A549 (cell line): ENCODE measurements at regions not wholly inside any gene's neighbourhood (a gene's known extent, or its start where the extent isn't known, plus 50 kb on each side); places are given as distances from the start of the nearest gene placed in this dataset.

Experiments
- ATAC-seq, 2 experiments: fragments of 200-7000 bp in 1 of 2; fragments of >200 bp in 1 of 2; cut with Nextera tagmentation in 1 of 2; cut with Tn5 transposase in 1 of 2; 3 replicates each; pipeline versions ENCODE4 v1.8.0 to v1.9.1; 2018 to 2020; ENCODE audit warnings: mild to moderate bottlenecking in 1 of 2, moderate library complexity in 1 of 2
- CTCF ChIA-PET: fragments of 300-600 bp; sonication (Branson Sonifier 250); formaldehyde crosslinking; extraction: SDS; loops from one replicate; lab custom pipeline; 2021; ENCODE audit warnings: antibody characterized with exemption, inconsistent platforms; lab: Yijun Ruan, JAX
- POLR2A ChIA-PET: fragments of 350-600 bp; formaldehyde crosslinking; extraction: SDS; loops from one replicate; lab custom pipeline; 2021; ENCODE audit warnings: antibody characterized with exemption, inconsistent platforms; lab: Yijun Ruan, JAX
- DNase-seq, 2 experiments: peaks; one replicate each; pipeline versions ENCODE4 v3.0.0 to v3.0.0-alpha.2; 2011 to 2016; ENCODE audit warnings: low read depth in 1 of 2, low spot score in 1 of 2
- FAIRE-seq: peaks from 2 replicates; lab custom pipeline; 2011; peaks lifted over from hg19 to GRCh38; lab: Jason Lieb, UNC
- H3K27ac ChIP-seq, 2 experiments: fragments of >200 bp; sonication (Bioruptor Twin); formaldehyde crosslinking; 3 replicates each; pipeline ENCODE4 v1.5.1; 2016 to 2017
- H3K4me1 ChIP-seq: fragments of >200 bp; sonication (Bioruptor Twin); formaldehyde crosslinking; 3 replicates; pipeline ENCODE4 v1.6.1; 2016
- H3K4me2 ChIP-seq: fragments of >200 bp; sonication (Bioruptor Twin); formaldehyde crosslinking; 3 replicates; pipeline ENCODE4 v1.6.1; 2016
- H3K4me3 ChIP-seq: fragments of >200 bp; sonication (Bioruptor Twin); formaldehyde crosslinking; 3 replicates; pipeline ENCODE4 v1.5.1; 2016
- H3K9me3 ChIP-seq: fragments of >200 bp; sonication (Bioruptor Twin); formaldehyde crosslinking; 3 replicates; pipeline ENCODE4 v1.6.1; 2016
- CEBPB ChIP-seq, 2 experiments: fragments of >200 bp in 1 of 2; sonication (Bioruptor Twin) in 1 of 2; formaldehyde crosslinking in 1 of 2; IDR thresholded peaks; 2 replicates each; pipeline ENCODE4 v1.6.1; 2012 to 2016
- CHD2 ChIP-seq: fragments of 150-350 bp; IDR thresholded peaks from 2 replicates; pipeline ENCODE4 v1.6.1; 2014; ENCODE audit warnings: low read length; ENCODE audit not compliant: partially characterized antibody
- CHD4 ChIP-seq: fragments of 200-600 bp; sonication (generic); IDR thresholded peaks from 2 replicates; pipeline ENCODE4 v1.6.1; 2016; ENCODE audit warnings: antibody characterized with exemption, mild to moderate bottlenecking, borderline replicate concordance
- ESRRA ChIP-seq: fragments of 150-350 bp; IDR thresholded peaks from 2 replicates; pipeline ENCODE4 v1.6.1; 2014; ENCODE audit warnings: mild to moderate bottlenecking, low read length, borderline replicate concordance
- HDAC2 ChIP-seq: fragments of 200-600 bp; sonication (generic); IDR thresholded peaks from 2 replicates; pipeline ENCODE4 v1.6.1; 2016
- HOXA7 ChIP-seq: fragments of 250-450 bp; sonication (Bioruptor Pico); IDR thresholded peaks from 2 replicates; pipeline ENCODE4 v1.5.0; 2020; ENCODE audit warnings: mild to moderate bottlenecking, moderate library complexity
- HOXB5 ChIP-seq: fragments of 250-450 bp; sonication (Bioruptor Pico); IDR thresholded peaks from 2 replicates; pipeline ENCODE4 v1.5.0; 2020; ENCODE audit warnings: mild to moderate bottlenecking, moderate library complexity
- KDM1A ChIP-seq: fragments of 200-600 bp; sonication (generic); IDR thresholded peaks from 2 replicates; pipeline ENCODE4 v1.6.1; 2016; ENCODE audit warnings: low read depth, mild to moderate bottlenecking
- MAZ ChIP-seq: fragments of 150-350 bp; IDR thresholded peaks from 2 replicates; pipeline ENCODE4 v1.6.1; 2014; ENCODE audit warnings: antibody characterized with exemption, low read depth, low read length, borderline replicate concordance
- MYC ChIP-seq: IDR thresholded peaks from 2 replicates; pipeline ENCODE4 v1.6.1; 2012; ENCODE audit warnings: mild to moderate bottlenecking, inconsistent platforms, low read length, improper control_type of control experiment, borderline replicate concordance
- NFE2L2 ChIP-seq: fragments of 150-350 bp; conservative IDR thresholded peaks from 2 replicates; pipeline ENCODE4 v1.6.1; 2014; ENCODE audit warnings: low read length
- PHF8 ChIP-seq: fragments of 200-600 bp; sonication (generic); IDR thresholded peaks from 2 replicates; pipeline ENCODE4 v1.6.1; 2016; ENCODE audit warnings: low read depth, mild to moderate bottlenecking, antibody characterized with exemption, moderate library complexity, borderline replicate concordance
- RAD21 ChIP-seq, 2 experiments: fragments of >200 bp in 1 of 2; sonication (Bioruptor Twin) in 1 of 2; formaldehyde crosslinking in 1 of 2; IDR thresholded peaks in 1 of 2; conservative IDR thresholded peaks in 1 of 2; 2 replicates in 1 of 2; 3 replicates in 1 of 2; pipeline ENCODE4 v1.6.1; 2012 to 2018; ENCODE audit warnings: inconsistent platforms in 1 of 2
- RARB ChIP-seq: fragments of 250-450 bp; sonication (Bioruptor Pico); IDR thresholded peaks from 2 replicates; pipeline ENCODE4 v1.8.0; 2021; ENCODE audit warnings: mild to moderate bottlenecking, moderate library complexity
- RNF2 ChIP-seq: fragments of 200-600 bp; sonication (generic); IDR thresholded peaks from 2 replicates; pipeline ENCODE4 v1.6.1; 2016; ENCODE audit warnings: low read depth, mild to moderate bottlenecking, antibody characterized with exemption, moderate library complexity, borderline replicate concordance
- SREBF2 ChIP-seq: fragments of 450-650 bp; IDR thresholded peaks from 2 replicates; pipeline ENCODE4 v1.6.1; 2014; ENCODE audit warnings: mild to moderate bottlenecking, moderate library complexity
- TFCP2L1 ChIP-seq: fragments of 250-450 bp; sonication (Bioruptor Pico); IDR thresholded peaks from 2 replicates; pipeline ENCODE4 v1.5.0; 2021; ENCODE audit warnings: mild to moderate bottlenecking
- TP53 ChIP-seq: fragments of 250-450 bp; sonication (Bioruptor Pico); IDR thresholded peaks from 2 replicates; pipeline ENCODE4 v1.5.0; 2021; ENCODE audit warnings: mild to moderate bottlenecking, moderate library complexity
- ZC3H11A ChIP-seq: fragments of 450-650 bp; IDR thresholded peaks from 2 replicates; pipeline ENCODE4 v1.6.1; 2014; ENCODE audit warnings: antibody characterized with exemption, mild to moderate bottlenecking
- ZFP36 ChIP-seq: fragments of 450-650 bp; IDR thresholded peaks from 2 replicates; pipeline ENCODE4 v1.6.1; 2014; ENCODE audit warnings: borderline replicate concordance; ENCODE audit not compliant: partially characterized antibody
- ZNF302 ChIP-seq: fragments of 250-450 bp; sonication (Bioruptor Pico); IDR thresholded peaks from 2 replicates; pipeline ENCODE4 v1.9.0; 2021; ENCODE audit warnings: inconsistent platforms, mild to moderate bottlenecking, moderate library complexity
- ZSCAN20 ChIP-seq: fragments of 250-450 bp; sonication (Bioruptor Pico); IDR thresholded peaks from 2 replicates; pipeline ENCODE4 v1.8.0; 2022; ENCODE audit warnings: mild to moderate bottlenecking, moderate library complexity
- WGBS: methylation state at CpG from one replicate; pipeline ENCODE4 v1.1.6; 2017; ENCODE audit errors: missing lambda C conversion rate; 5-methylcytosine and 5-hydroxymethylcytosine counted together
- TF ChIP-seq, protein P1 (sequence below): IDR thresholded peaks from 2 replicates; pipeline ENCODE4 v1.6.1; 2012
- TF ChIP-seq, protein P2 (sequence below): fragments of 150-350 bp; IDR thresholded peaks from 2 replicates; pipeline ENCODE4 v1.6.1; 2014; ENCODE audit warnings: low read depth, mild to moderate bottlenecking, low read length
- TF ChIP-seq, protein P3 (sequence below): fragments of 200-600 bp; sonication (generic); IDR thresholded peaks from 2 replicates; pipeline ENCODE4 v1.6.1; 2016; ENCODE audit warnings: antibody characterized with exemption, mild to moderate bottlenecking, moderate library complexity
- TF ChIP-seq, protein P4 (sequence below): fragments of >200 bp; sonication (Bioruptor Twin); formaldehyde crosslinking; IDR thresholded peaks from 3 replicates; pipeline ENCODE4 v1.6.1; 2016
- TF ChIP-seq, protein P5 (sequence below): IDR thresholded peaks from 2 replicates; pipeline ENCODE4 v1.6.1; 2012

DNA sequence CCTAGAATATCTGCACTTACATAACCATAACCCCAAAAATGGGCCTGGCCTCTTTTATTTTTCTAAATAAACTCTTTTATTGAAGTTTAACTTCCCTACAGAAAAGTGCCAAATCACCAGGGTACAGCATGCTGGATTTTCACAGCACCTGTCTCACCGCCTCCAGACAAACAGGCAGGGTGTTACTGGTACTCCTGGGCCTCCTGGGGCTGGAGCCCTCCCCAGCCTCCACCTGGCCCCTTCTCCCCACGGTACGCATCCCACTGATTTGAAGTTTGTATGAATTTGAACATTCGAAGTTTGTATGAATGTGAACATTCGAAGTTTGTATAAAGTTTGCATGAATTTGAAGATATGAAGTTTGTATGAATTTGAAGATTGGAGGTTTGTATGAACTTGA is 232.1 kb downstream of the NDUFA10 start:
- ATAC-seq = no peak

DNA sequence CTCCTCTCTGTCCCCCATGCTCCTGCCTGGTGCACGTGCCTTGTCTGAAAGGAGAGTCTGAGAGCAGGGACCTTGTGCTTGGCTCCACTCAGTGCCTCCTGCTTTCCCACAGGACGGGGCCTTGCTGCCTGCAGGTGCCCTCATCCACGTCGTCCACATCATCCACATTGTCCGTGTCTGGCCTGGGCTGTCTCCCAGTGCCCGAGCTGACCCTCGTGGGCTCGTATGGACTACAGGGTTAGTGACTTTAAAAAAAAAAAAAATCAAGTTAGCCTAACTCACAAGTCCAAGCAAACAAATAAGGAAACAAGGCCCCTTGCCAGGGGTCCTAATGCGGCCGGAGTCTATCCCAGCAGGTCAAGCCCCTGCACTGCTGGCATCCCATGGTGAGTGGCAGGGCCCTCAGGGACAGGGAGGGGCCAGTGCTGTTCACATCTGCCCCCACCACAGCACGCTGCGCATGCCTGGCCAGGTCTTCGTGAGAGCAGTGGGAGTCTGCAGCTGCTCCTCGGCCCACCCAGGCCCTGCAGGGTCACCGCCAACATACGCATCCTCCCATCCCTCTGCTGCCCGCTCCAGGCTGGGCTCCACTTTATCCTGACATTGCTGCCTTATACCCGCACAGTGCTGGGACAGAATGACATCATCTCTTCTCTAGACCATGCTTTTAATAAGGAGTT is 232.6 kb downstream of the NDUFA10 start:
- Histone ChIP-seq H3K27ac (no peak overlapping the region), H3K4me1 (no peaks in the 10 kb centered on the region), H3K4me2 (no peak overlapping the region), H3K4me3 (no peak overlapping the region), H3K9me3 (peaks cover 7% of the 10 kb centered on the region; the same call in 2 of the 3 replicates)
- ChIA-PET POLR2A (no interaction called here), CTCF (no interaction called here)
- WGBS = 62% methylated on average over 17 of the region's 18 CpGs
- DNase-seq = no peak
- peak in 1 of 2 experiments; percentile 34; a peak in 1 of 6 replicates for ATAC-seq
- no peak for FAIRE-seq
- no peak for TF ChIP-seq KDM1A
- no peak for TF ChIP-seq TFCP2L1 (CRISPR knock-in tag)
- no peak for TF ChIP-seq RARB (CRISPR knock-in tag)
- no peak for TF ChIP-seq NFE2L2
- no peak for TF ChIP-seq SREBF2
- TF ChIP-seq MYC = no peak
- TF ChIP-seq CHD4 = no peak
- TF ChIP-seq, protein P1, sequence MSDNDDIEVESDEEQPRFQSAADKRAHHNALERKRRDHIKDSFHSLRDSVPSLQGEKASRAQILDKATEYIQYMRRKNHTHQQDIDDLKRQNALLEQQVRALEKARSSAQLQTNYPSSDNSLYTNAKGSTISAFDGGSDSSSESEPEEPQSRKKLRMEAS = no peak
- TF ChIP-seq, protein P2, sequence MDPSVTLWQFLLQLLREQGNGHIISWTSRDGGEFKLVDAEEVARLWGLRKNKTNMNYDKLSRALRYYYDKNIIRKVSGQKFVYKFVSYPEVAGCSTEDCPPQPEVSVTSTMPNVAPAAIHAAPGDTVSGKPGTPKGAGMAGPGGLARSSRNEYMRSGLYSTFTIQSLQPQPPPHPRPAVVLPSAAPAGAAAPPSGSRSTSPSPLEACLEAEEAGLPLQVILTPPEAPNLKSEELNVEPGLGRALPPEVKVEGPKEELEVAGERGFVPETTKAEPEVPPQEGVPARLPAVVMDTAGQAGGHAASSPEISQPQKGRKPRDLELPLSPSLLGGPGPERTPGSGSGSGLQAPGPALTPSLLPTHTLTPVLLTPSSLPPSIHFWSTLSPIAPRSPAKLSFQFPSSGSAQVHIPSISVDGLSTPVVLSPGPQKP = no peak
- no peak for TF ChIP-seq CHD2
- TF ChIP-seq ZNF302 (CRISPR knock-in tag) = no peak
- no peak for TF ChIP-seq RNF2
- TF ChIP-seq MAZ = no peak
- no peak for TF ChIP-seq HDAC2
- TF ChIP-seq ZC3H11A = no peak
- TF ChIP-seq PHF8 = no peak
- TF ChIP-seq, protein P3, sequence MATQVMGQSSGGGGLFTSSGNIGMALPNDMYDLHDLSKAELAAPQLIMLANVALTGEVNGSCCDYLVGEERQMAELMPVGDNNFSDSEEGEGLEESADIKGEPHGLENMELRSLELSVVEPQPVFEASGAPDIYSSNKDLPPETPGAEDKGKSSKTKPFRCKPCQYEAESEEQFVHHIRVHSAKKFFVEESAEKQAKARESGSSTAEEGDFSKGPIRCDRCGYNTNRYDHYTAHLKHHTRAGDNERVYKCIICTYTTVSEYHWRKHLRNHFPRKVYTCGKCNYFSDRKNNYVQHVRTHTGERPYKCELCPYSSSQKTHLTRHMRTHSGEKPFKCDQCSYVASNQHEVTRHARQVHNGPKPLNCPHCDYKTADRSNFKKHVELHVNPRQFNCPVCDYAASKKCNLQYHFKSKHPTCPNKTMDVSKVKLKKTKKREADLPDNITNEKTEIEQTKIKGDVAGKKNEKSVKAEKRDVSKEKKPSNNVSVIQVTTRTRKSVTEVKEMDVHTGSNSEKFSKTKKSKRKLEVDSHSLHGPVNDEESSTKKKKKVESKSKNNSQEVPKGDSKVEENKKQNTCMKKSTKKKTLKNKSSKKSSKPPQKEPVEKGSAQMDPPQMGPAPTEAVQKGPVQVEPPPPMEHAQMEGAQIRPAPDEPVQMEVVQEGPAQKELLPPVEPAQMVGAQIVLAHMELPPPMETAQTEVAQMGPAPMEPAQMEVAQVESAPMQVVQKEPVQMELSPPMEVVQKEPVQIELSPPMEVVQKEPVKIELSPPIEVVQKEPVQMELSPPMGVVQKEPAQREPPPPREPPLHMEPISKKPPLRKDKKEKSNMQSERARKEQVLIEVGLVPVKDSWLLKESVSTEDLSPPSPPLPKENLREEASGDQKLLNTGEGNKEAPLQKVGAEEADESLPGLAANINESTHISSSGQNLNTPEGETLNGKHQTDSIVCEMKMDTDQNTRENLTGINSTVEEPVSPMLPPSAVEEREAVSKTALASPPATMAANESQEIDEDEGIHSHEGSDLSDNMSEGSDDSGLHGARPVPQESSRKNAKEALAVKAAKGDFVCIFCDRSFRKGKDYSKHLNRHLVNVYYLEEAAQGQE = no peak
- no peak for TF ChIP-seq TP53 (CRISPR knock-in tag)
- TF ChIP-seq ZFP36 = no peak
- TF ChIP-seq HOXB5 (CRISPR knock-in tag) = no peak

More for the DNA sequence above, 232.1 kb downstream of the NDUFA10 start:
- Histone ChIP-seq H3K4me2 (no peak overlapping the region), H3K4me3 (no peak overlapping the region), H3K9me3 (peaks cover 7% of the 10 kb centered on the region; the same call in 2 of the 3 replicates), H3K4me1 (no peaks in the 10 kb centered on the region), H3K27ac (no peak overlapping the region)
- no peak for FAIRE-seq
- no peak for DNase-seq
- WGBS = 59% methylated on average over 5 of the region's 5 CpGs
- ChIA-PET CTCF (no interaction called here), POLR2A (no interaction called here)
- no peak for TF ChIP-seq SREBF2
- no peak for TF ChIP-seq CHD4
- no peak for TF ChIP-seq ZSCAN20 (CRISPR knock-in tag)
- no peak for TF ChIP-seq NFE2L2
- no peak for TF ChIP-seq CEBPB (IDR thresholded peaks at IDR 0.05)
- no peak for TF ChIP-seq ESRRA
- no peak for TF ChIP-seq MAZ
- TF ChIP-seq, protein P4, sequence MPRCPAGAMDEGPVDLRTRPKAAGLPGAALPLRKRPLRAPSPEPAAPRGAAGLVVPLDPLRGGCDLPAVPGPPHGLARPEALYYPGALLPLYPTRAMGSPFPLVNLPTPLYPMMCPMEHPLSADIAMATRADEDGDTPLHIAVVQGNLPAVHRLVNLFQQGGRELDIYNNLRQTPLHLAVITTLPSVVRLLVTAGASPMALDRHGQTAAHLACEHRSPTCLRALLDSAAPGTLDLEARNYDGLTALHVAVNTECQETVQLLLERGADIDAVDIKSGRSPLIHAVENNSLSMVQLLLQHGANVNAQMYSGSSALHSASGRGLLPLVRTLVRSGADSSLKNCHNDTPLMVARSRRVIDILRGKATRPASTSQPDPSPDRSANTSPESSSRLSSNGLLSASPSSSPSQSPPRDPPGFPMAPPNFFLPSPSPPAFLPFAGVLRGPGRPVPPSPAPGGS = no peak
- TF ChIP-seq, protein P5, sequence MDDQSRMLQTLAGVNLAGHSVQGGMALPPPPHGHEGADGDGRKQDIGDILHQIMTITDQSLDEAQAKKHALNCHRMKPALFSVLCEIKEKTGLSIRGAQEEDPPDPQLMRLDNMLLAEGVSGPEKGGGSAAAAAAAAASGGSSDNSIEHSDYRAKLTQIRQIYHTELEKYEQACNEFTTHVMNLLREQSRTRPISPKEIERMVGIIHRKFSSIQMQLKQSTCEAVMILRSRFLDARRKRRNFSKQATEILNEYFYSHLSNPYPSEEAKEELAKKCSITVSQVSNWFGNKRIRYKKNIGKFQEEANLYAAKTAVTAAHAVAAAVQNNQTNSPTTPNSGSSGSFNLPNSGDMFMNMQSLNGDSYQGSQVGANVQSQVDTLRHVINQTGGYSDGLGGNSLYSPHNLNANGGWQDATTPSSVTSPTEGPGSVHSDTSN = no peak
- TF ChIP-seq TFCP2L1 (CRISPR knock-in tag) = no peak
- TF ChIP-seq HOXA7 (CRISPR knock-in tag) = no peak
- TF ChIP-seq RNF2 = no peak
- no peak for TF ChIP-seq RAD21 (conservative IDR thresholded peaks at IDR 0.05 in 1 of 2, IDR thresholded peaks at IDR 0.05 in 1 of 2)
